Endothelial cell of umbilical vein (primary cell): ENCODE measurements at regions not wholly inside any gene's neighbourhood (a gene's known extent, or its start where the extent isn't known, plus 50 kb on each side); places are given as distances from the start of the nearest gene placed in this dataset.

ENCODE experiments used
- BruUV-seq: library from RNA; stranded (reverse); fragments of 400-500 nt; replicated peaks from 2 replicates; lab custom pipeline; 2021; lab: Mats Ljungman, UMichigan
- CTCF ChIA-PET: fragments of 300-600, 350-600 bp; sonication (Branson Sonifier 250); formaldehyde crosslinking; loops from one replicate; lab custom pipeline; 2021; ENCODE audit warnings: antibody characterized with exemption, inconsistent platforms; lab: Charles Lee
- POLR2A ChIA-PET: fragments of 300-600, 350-600 bp; sonication (Branson Sonifier 250); formaldehyde crosslinking; loops from one replicate; lab custom pipeline; 2021; ENCODE audit warnings: antibody characterized with exemption, inconsistent platforms; lab: Charles Lee
- DNase-seq: peaks from one replicate; pipeline ENCODE4 v3.0.0-alpha.2; 2011; ENCODE audit warnings: low read depth, low spot score
- FAIRE-seq: peaks from 2 replicates; lab custom pipeline; 2011; peaks lifted over from hg19 to GRCh38; lab: Jason Lieb, UNC
- H2AFZ ChIP-seq: 2 replicates; pipeline ENCODE4 v1.6.0; 2012; ENCODE audit warnings: low read depth, low read length, control low read depth, inconsistent platforms
- H3K27ac ChIP-seq: 2 replicates; pipeline ENCODE4 v1.5.1; 2011; ENCODE audit warnings: low read depth, mild to moderate bottlenecking, control low read depth, low read length, moderate library complexity; ENCODE audit not compliant: insufficient read depth
- H3K27me3 ChIP-seq, 2 experiments: 2 replicates each; pipeline versions ENCODE4 v1.6.0 to v1.6.1; 2011; ENCODE audit warnings: low read length in 2 of 2, mixed read lengths in 1 of 2; ENCODE audit not compliant: control insufficient read depth in 2 of 2, insufficient read depth in 2 of 2
- H3K36me3 ChIP-seq, 2 experiments: 2 replicates in 1 of 2; 3 replicates in 1 of 2; pipeline ENCODE4 v1.5.1; 2011; ENCODE audit warnings: low read length in 2 of 2, mild to moderate bottlenecking in 1 of 2, moderate library complexity in 1 of 2; ENCODE audit not compliant: control insufficient read depth in 2 of 2, insufficient read depth in 2 of 2; ENCODE audit errors: extremely low read depth in 1 of 2
- H3K4me1 ChIP-seq: 3 replicates; pipeline ENCODE4 v1.5.1; 2011; ENCODE audit warnings: mild to moderate bottlenecking, low read length; ENCODE audit not compliant: control insufficient read depth, insufficient read depth; ENCODE audit errors: extremely low read depth
- H3K4me2 ChIP-seq: 2 replicates; pipeline ENCODE4 v1.6.1; 2011; ENCODE audit warnings: low read length, control low read depth, mixed read lengths; ENCODE audit not compliant: insufficient read depth
- H3K4me3 ChIP-seq, 3 experiments: fragments of 200-600 bp in 1 of 3; sonication (generic), shearing (Covaris generic) in 1 of 3; replicated peaks in 1 of 3; 2 replicates each; pipeline ENCODE4 v1.5.1; 2011 to 2016; ENCODE audit warnings: control low read depth in 3 of 3, low read length in 3 of 3, mild to moderate bottlenecking in 2 of 3, inconsistent platforms in 1 of 3, low read depth in 1 of 3, moderate library complexity in 1 of 3; ENCODE audit not compliant: insufficient read depth in 1 of 3
- H3K79me2 ChIP-seq: 2 replicates; pipeline ENCODE4 v1.6.0; 2012; ENCODE audit warnings: low read length, inconsistent platforms; ENCODE audit not compliant: control insufficient read depth, insufficient read depth
- H3K9ac ChIP-seq: replicated peaks from 2 replicates; pipeline ENCODE3; 2011; ENCODE audit warnings: low read length, control low read depth; ENCODE audit not compliant: insufficient read depth; ENCODE audit errors: extremely low read depth
- H3K9me1 ChIP-seq: replicated peaks from 3 replicates; pipeline ENCODE4 v1.6.0; 2011; ENCODE audit warnings: mild to moderate bottlenecking, low read length; ENCODE audit not compliant: control insufficient read depth, insufficient read depth; ENCODE audit errors: extremely low read depth
- H3K9me3 ChIP-seq: replicated peaks from 2 replicates; pipeline ENCODE4 v1.5.1; 2012; ENCODE audit warnings: low read length, inconsistent platforms; ENCODE audit not compliant: control insufficient read depth, insufficient read depth
- H4K20me1 ChIP-seq: replicated peaks from 2 replicates; pipeline ENCODE3; 2011; ENCODE audit warnings: mild to moderate bottlenecking, low read length; ENCODE audit not compliant: control insufficient read depth, insufficient read depth; ENCODE audit errors: extremely low read depth
- CTCF ChIP-seq, 2 donors: IDR thresholded peaks; 1 replicate in 1 of 2; 2 replicates in 1 of 2; pipeline ENCODE4 v1.5.1; 2011; ENCODE audit warnings: low read length in 2 of 2, mild to moderate bottlenecking in 2 of 2, moderate library complexity in 2 of 2, control low read depth in 1 of 2, inconsistent platforms in 1 of 2, low read depth in 1 of 2; ENCODE audit not compliant: insufficient read depth in 1 of 2; ENCODE audit errors: extremely low read depth in 1 of 2
- EZH2 ChIP-seq: IDR thresholded peaks from 2 replicates; pipeline ENCODE4 v1.6.1; 2012; ENCODE audit warnings: borderline replicate concordance, low read depth, mild to moderate bottlenecking, moderate library complexity, low read length, inconsistent platforms; ENCODE audit not compliant: severe bottlenecking
- FOS ChIP-seq: IDR thresholded peaks from 2 replicates; pipeline ENCODE4 v1.6.1; 2011; ENCODE audit warnings: mild to moderate bottlenecking, low read length, moderate library complexity, borderline replicate concordance; ENCODE audit not compliant: insufficient read depth
- GATA2 ChIP-seq: IDR thresholded peaks from 2 replicates; pipeline ENCODE4 v1.7.0; 2011; ENCODE audit warnings: low read depth, mild to moderate bottlenecking, moderate library complexity, mixed read lengths, low read length; ENCODE audit not compliant: insufficient read length, insufficient read depth
- JUN ChIP-seq: IDR thresholded peaks from 2 replicates; pipeline ENCODE4 v1.6.1; 2011; ENCODE audit warnings: borderline replicate concordance, low read depth; ENCODE audit not compliant: insufficient read length, insufficient read depth
- MAX ChIP-seq: IDR thresholded peaks from 2 replicates; pipeline ENCODE4 v1.6.1; 2011; ENCODE audit not compliant: insufficient read depth, insufficient read length
- MYC ChIP-seq: IDR thresholded peaks from one replicate; pipeline ENCODE4 v1.6.1; 2011; ENCODE audit warnings: mild to moderate bottlenecking, low read depth, low read length
- POLR2A ChIP-seq: IDR thresholded peaks from 2 replicates; pipeline ENCODE4 v1.6.1; 2012; ENCODE audit warnings: low read depth, mild to moderate bottlenecking, control low read depth, low read length
- POLR2AphosphoS5 ChIP-seq: IDR thresholded peaks from 2 replicates; pipeline ENCODE4 v1.6.1; 2012; ENCODE audit warnings: low read depth, mild to moderate bottlenecking, control low read depth, low read length, moderate library complexity; ENCODE audit not compliant: insufficient read depth
- dilution Hi-C: fragments of 300-500 bp; cut with MboI; formaldehyde crosslinking; loops from one replicate; pipeline ENCODE4 v1.15.0; 2019; ENCODE audit warnings: low sequenced_read_pairs; ENCODE audit not compliant: extremely low pct_ligation_motif_present
- intact Hi-C: fragments of 100-400 bp; cut with micrococcal nuclease; formaldehyde crosslinking; loops from one replicate; pipeline ENCODE4 v1.10.0; 2022

DNA sequence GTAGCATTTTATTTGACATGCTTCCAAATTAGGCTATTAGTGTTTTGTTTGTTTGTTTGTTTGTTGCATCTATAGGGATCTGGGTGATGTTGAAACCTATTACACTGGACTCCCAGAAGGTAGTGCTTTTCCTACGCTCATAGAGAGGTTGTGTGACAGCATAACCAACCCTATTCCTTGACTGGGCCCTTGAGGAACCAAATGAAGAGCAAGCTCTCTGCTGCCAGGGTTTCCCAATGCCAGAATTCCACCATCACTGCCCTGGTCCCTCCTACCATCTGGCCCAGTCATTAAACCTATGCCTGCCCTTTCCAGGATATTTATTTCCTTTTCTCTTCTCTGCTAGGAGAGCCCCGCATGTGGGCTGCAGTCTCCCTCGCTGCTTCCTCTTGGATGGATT is 210.6 kb downstream of the IRS2 start:
- ChIA-PET CTCF (interaction anchor here (0.7 kb wide), 1 partner anchor 430 kb away, joined by 3 read pairs; no protein-coding TSS in a partner anchor), POLR2A (no interaction called here)
- H2AFZ ChIP-seq: no peak overlapping the region
- no TSS peak for BruUV-seq
- no peaks in the 10 kb centered on the region for H3K4me1 ChIP-seq
- no peak overlapping the region for H3K9ac ChIP-seq
- H3K27ac ChIP-seq: no peak overlapping the region
- H3K4me3 ChIP-seq: no peak overlapping the region
- no peaks in the 10 kb centered on the region for H3K36me3 ChIP-seq
- no peak for FAIRE-seq
- no peaks in the 10 kb centered on the region for H3K79me2 ChIP-seq
- no peak overlapping the region for H3K4me2 ChIP-seq
- H3K9me1 ChIP-seq: no peaks in the 10 kb centered on the region
- TF ChIP-seq MAX (no peak), POLR2A (no peak), CTCF (IDR thresholded peaks at IDR 0.05; ENCODE audit: extremely low read depth in 1 of 2, insufficient read depth in 1 of 2, low read depth in 1 of 2, low read length in 2 of 2) (no peak), POLR2AphosphoS5 (no peak), MYC (no peak), FOS (no peak), JUN (no peak), GATA2 (no peak), EZH2 (no peak)
- no peaks in the 10 kb centered on the region for H4K20me1 ChIP-seq
- intact Hi-C loops (no loop called here), dilution Hi-C loops (no loop called here)
- DNase-seq: no peak
- no peaks in the 10 kb centered on the region for H3K27me3 ChIP-seq
- H3K9me3 ChIP-seq: peaks cover 2% of the 10 kb centered on the region
